Smooth muscle cell (in vitro differentiated cells): ENCODE measurements at regions not wholly inside any gene's neighbourhood (a gene's known extent, or its start where the extent isn't known, plus 50 kb on each side); places are given as distances from the start of the nearest gene placed in this dataset.

Experiments used
- DNase-seq: peaks from one replicate; lab custom pipeline; 2025; ENCODE audit not compliant: unreplicated experiment; lab: John Stamatoyannopoulos, UW
- H2AFZ ChIP-seq: fragments of 200-600 bp; sonication (generic); 2 replicates; pipeline ENCODE4 v1.6.0; 2016; ENCODE audit warnings: antibody characterized with exemption, low read depth, mild to moderate bottlenecking
- H3F3A ChIP-seq: fragments of 200-600 bp; sonication (generic); 2 replicates; pipeline ENCODE4 v1.6.0; 2017; ENCODE audit warnings: antibody characterized with exemption, low read depth
- H3K27ac ChIP-seq: fragments of 200-600 bp; sonication (generic); 2 replicates; pipeline ENCODE4 v1.5.1; 2016; ENCODE audit warnings: low read depth, mild to moderate bottlenecking
- H3K27me3 ChIP-seq: fragments of 200-600 bp; sonication (generic); 2 replicates; pipeline ENCODE4 v1.6.1; 2016; ENCODE audit warnings: low read depth, mild to moderate bottlenecking
- H3K36me3 ChIP-seq: fragments of 200-600 bp; sonication (generic); 2 replicates; pipeline ENCODE4 v1.5.1; 2016; ENCODE audit warnings: low read depth
- H3K4me1 ChIP-seq: fragments of 200-600 bp; sonication (generic); 2 replicates; pipeline ENCODE4 v1.5.1; 2016; ENCODE audit warnings: low read depth
- H3K4me2 ChIP-seq: fragments of 200-600 bp; sonication (generic); 2 replicates; pipeline ENCODE4 v1.6.0; 2016; ENCODE audit warnings: mild to moderate bottlenecking
- H3K4me3 ChIP-seq: fragments of 200-600 bp; sonication (generic); 2 replicates; pipeline ENCODE4 v1.5.1; 2016; ENCODE audit warnings: mild to moderate bottlenecking
- H3K79me2 ChIP-seq: fragments of 200-600 bp; sonication (generic); 2 replicates; pipeline ENCODE4 v1.6.0; 2016; ENCODE audit warnings: low read depth, mild to moderate bottlenecking
- H3K9ac ChIP-seq: fragments of 200-600 bp; sonication (generic); 2 replicates; pipeline ENCODE4 v1.6.0; 2016; ENCODE audit warnings: low read depth
- H3K9me3 ChIP-seq: fragments of 200-600 bp; sonication (generic); replicated peaks from 2 replicates; pipeline ENCODE4 v1.5.1; 2016; ENCODE audit warnings: low read depth
- H4K20me1 ChIP-seq: fragments of 200-600 bp; sonication (generic); 2 replicates; pipeline ENCODE4 v1.6.0; 2016; ENCODE audit warnings: low read depth
- CTCF ChIP-seq: fragments of 200-600 bp; sonication (generic); IDR thresholded peaks from 2 replicates; pipeline ENCODE4 v1.5.1; 2017; ENCODE audit warnings: borderline replicate concordance, mild to moderate bottlenecking, antibody characterized with exemption; ENCODE audit not compliant: insufficient read depth, poor library complexity, severe bottlenecking
- WGBS: methylation state at CpG from one replicate; pipeline ENCODE4 v1.1.7; 2016; ENCODE audit warnings: low lambda C conversion rate; 5-methylcytosine and 5-hydroxymethylcytosine counted together

- no peak for TF ChIP-seq CTCF
- H3K9me3 ChIP-seq = no peaks in the 10 kb centered on the region
- no peaks in the 10 kb centered on the region for H3K27me3 ChIP-seq
- H3K27ac ChIP-seq = peak overlapping the region; percentile 91
- H3K4me2 ChIP-seq = no peak overlapping the region
- no peaks in the 10 kb centered on the region for H4K20me1 ChIP-seq
- no peaks in the 10 kb centered on the region for H3K36me3 ChIP-seq
- peaks cover 4% of the 10 kb centered on the region for H3K79me2 ChIP-seq
- H3F3A ChIP-seq = peaks cover 8% of the 10 kb centered on the region
- no peak for DNase-seq
- H3K9ac ChIP-seq = peak overlapping the region; percentile 8
- WGBS = 81% methylated on average over 2 of the region's 2 CpGs
- H3K4me3 ChIP-seq = no peak overlapping the region
- peak overlapping the region; percentile 49 for H2AFZ ChIP-seq
- H3K4me1 ChIP-seq = peaks cover 27% of the 10 kb centered on the region
Observed at GRCh38 chr10:4768416-4768815, 57.6 kb upstream of the AKR1E2 start.

GRCh38 chr10:4767033-4767814 is 58.8 kb upstream of the AKR1E2 start:
- Histone ChIP-seq H3F3A (peaks cover 8% of the 10 kb centered on the region), H2AFZ (peak overlapping the region; percentile 19), H4K20me1 (no peaks in the 10 kb centered on the region), H3K4me1 (peaks cover 27% of the 10 kb centered on the region), H3K79me2 (peaks cover 4% of the 10 kb centered on the region), H3K27ac (peak overlapping the region; percentile 91), H3K27me3 (no peaks in the 10 kb centered on the region), H3K9me3 (no peaks in the 10 kb centered on the region), H3K4me3 (no peak overlapping the region), H3K9ac (peak overlapping the region; percentile 77), H3K4me2 (peak overlapping the region; percentile 47), H3K36me3 (no peaks in the 10 kb centered on the region)
- no peak for DNase-seq
- TF ChIP-seq CTCF = peak; percentile 79
- 54% methylated on average over 7 of the region's 7 CpGs for WGBS

- Histone ChIP-seq H2AFZ (peak overlapping the region; percentile 34), H3K79me2 (peaks cover 4% of the 10 kb centered on the region), H3K27me3 (no peaks in the 10 kb centered on the region), H3K9me3 (no peaks in the 10 kb centered on the region), H3K4me2 (peak overlapping the region; percentile 47), H3K4me1 (peaks cover 27% of the 10 kb centered on the region), H3F3A (peaks cover 8% of the 10 kb centered on the region), H3K36me3 (no peaks in the 10 kb centered on the region), H4K20me1 (no peaks in the 10 kb centered on the region), H3K4me3 (no peak overlapping the region), H3K9ac (peak overlapping the region; percentile 77), H3K27ac (peak overlapping the region; percentile 91)
- no peak for DNase-seq
- 43% methylated on average over 3 of the region's 3 CpGs for WGBS
- no peak for TF ChIP-seq CTCF
Observed at GRCh38 chr10:4766454-4766853, 59.6 kb upstream of the AKR1E2 start.

- Histone ChIP-seq H3K36me3 (no peaks in the 10 kb centered on the region), H3K4me3 (no peak overlapping the region), H3K79me2 (peaks cover 4% of the 10 kb centered on the region), H3F3A (peaks cover 8% of the 10 kb centered on the region), H3K9me3 (no peaks in the 10 kb centered on the region), H4K20me1 (no peaks in the 10 kb centered on the region), H3K27ac (peak overlapping the region; percentile 91), H2AFZ (peak overlapping the region; percentile 3), H3K27me3 (no peaks in the 10 kb centered on the region), H3K9ac (peak overlapping the region; percentile 13), H3K4me1 (peaks cover 25% of the 10 kb centered on the region), H3K4me2 (peak overlapping the region; percentile 47)
- WGBS = 91% methylated on average over 1 of the region's 1 CpG
- no peak for TF ChIP-seq CTCF
- DNase-seq = no peak
Observed at GRCh38 chr10:4765428-4765827, 60.6 kb upstream of the AKR1E2 start.
